ENCODE measurements at regions not wholly inside any gene's neighbourhood (a gene's known extent, or its start where the extent isn't known, plus 50 kb on each side); places are given as distances from the start of the nearest gene placed in this dataset.

GRCh38 chr5:86320266-86320665 lies 297.5 kb upstream of the COX7C start:
- TF ChIP-seq CTCF (IDR thresholded peaks at IDR 0.05; ENCODE audit: poor library complexity) (no peak), EZH2 (IDR thresholded peaks at IDR 0.05; ENCODE audit: borderline replicate concordance) (no peak), EZH2phosphoT487 (IDR thresholded peaks at IDR 0.05; ENCODE audit: low read depth, severe bottlenecking, unreplicated experiment) (no peak)
